Kidney epithelial cell (primary cell): ENCODE measurements at regions not wholly inside any gene's neighbourhood (a gene's known extent, or its start where the extent isn't known, plus 50 kb on each side); places are given as distances from the start of the nearest gene placed in this dataset.

ENCODE experiments used
- DNase-seq: peaks from one replicate; pipeline ENCODE4 v3.0.0-alpha.2; 2010; ENCODE audit warnings: low read depth
- H3K27me3 ChIP-seq: 2 replicates; pipeline ENCODE4 v1.6.0; 2011; ENCODE audit warnings: low read length; ENCODE audit not compliant: control insufficient read depth, insufficient read depth
- H3K36me3 ChIP-seq: 2 replicates; pipeline ENCODE4 v1.5.1; 2011; ENCODE audit warnings: low read length; ENCODE audit not compliant: control insufficient read depth, insufficient read depth
- H3K4me3 ChIP-seq: 2 replicates; pipeline ENCODE4 v1.5.1; 2011; ENCODE audit warnings: low read depth, mild to moderate bottlenecking, control low read depth, low read length
- TF ChIP-seq, protein P1 (sequence below): IDR thresholded peaks from 2 replicates; pipeline ENCODE4 v1.5.1; 2011; ENCODE audit warnings: mild to moderate bottlenecking, moderate library complexity, low read length, control low read depth, inconsistent platforms; ENCODE audit not compliant: insufficient read depth, poor library complexity, severe bottlenecking

DNA sequence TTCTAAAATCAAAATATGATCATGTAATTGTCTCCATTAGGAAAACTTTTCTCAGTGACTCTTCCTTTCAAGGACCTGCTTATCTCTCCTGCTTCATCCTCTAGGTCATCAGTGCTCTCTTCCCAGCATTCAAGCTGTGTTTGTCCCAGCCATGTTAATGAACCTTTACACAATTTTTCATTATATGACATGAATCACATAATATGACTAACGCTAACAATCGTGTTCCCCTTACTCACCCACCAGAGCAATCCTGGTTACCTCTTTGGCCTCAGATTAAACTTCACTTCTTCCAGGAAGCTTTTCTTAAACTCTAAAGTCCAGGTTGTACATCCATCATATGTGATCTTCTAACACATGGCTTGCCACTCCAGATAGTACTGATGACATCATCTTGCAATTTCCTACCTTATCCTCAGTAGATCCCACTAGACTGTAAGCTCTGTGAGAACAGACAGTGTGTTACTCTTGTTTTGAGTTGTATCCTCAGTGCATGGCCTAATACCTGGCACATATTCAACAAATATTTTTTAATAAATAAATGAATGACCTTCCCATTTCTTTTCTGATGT is 882.9 kb upstream of the ZEB2 start:
- H3K4me3 ChIP-seq: no peak overlapping the region
- H3K27me3 ChIP-seq: no peaks in the 10 kb centered on the region
- TF ChIP-seq, protein P1, sequence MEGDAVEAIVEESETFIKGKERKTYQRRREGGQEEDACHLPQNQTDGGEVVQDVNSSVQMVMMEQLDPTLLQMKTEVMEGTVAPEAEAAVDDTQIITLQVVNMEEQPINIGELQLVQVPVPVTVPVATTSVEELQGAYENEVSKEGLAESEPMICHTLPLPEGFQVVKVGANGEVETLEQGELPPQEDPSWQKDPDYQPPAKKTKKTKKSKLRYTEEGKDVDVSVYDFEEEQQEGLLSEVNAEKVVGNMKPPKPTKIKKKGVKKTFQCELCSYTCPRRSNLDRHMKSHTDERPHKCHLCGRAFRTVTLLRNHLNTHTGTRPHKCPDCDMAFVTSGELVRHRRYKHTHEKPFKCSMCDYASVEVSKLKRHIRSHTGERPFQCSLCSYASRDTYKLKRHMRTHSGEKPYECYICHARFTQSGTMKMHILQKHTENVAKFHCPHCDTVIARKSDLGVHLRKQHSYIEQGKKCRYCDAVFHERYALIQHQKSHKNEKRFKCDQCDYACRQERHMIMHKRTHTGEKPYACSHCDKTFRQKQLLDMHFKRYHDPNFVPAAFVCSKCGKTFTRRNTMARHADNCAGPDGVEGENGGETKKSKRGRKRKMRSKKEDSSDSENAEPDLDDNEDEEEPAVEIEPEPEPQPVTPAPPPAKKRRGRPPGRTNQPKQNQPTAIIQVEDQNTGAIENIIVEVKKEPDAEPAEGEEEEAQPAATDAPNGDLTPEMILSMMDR: no peak
- no peak for DNase-seq
- H3K36me3 ChIP-seq: no peaks in the 10 kb centered on the region

- H3K27me3 ChIP-seq: no peaks in the 10 kb centered on the region
- H3K4me3 ChIP-seq: no peak overlapping the region
- no peak for DNase-seq
- TF ChIP-seq, protein P1: no peak
- H3K36me3 ChIP-seq: no peaks in the 10 kb centered on the region
Measured at GRCh38 chr2:145399131-145399530, 879.2 kb upstream of the ZEB2 start.

GRCh38 chr2:145394181-145394580 is 874.3 kb upstream of the ZEB2 start:
- DNase-seq: no peak
- no peaks in the 10 kb centered on the region for H3K27me3 ChIP-seq
- TF ChIP-seq, protein P1: no peak
- no peak overlapping the region for H3K4me3 ChIP-seq
- H3K36me3 ChIP-seq: no peaks in the 10 kb centered on the region

GRCh38 chr2:145386973-145387372 is 867.1 kb upstream of the ZEB2 start:
- Histone ChIP-seq H3K27me3 (no peaks in the 10 kb centered on the region), H3K4me3 (no peak overlapping the region), H3K36me3 (no peaks in the 10 kb centered on the region)
- no peak for DNase-seq
- TF ChIP-seq, protein P1: no peak

- DNase-seq: no peak
- Histone ChIP-seq H3K4me3 (no peak overlapping the region), H3K27me3 (no peaks in the 10 kb centered on the region), H3K36me3 (no peaks in the 10 kb centered on the region)
- TF ChIP-seq, protein P1: no peak
Measured at GRCh38 chr2:145383961-145384360, 864.0 kb upstream of the ZEB2 start.

DNA sequence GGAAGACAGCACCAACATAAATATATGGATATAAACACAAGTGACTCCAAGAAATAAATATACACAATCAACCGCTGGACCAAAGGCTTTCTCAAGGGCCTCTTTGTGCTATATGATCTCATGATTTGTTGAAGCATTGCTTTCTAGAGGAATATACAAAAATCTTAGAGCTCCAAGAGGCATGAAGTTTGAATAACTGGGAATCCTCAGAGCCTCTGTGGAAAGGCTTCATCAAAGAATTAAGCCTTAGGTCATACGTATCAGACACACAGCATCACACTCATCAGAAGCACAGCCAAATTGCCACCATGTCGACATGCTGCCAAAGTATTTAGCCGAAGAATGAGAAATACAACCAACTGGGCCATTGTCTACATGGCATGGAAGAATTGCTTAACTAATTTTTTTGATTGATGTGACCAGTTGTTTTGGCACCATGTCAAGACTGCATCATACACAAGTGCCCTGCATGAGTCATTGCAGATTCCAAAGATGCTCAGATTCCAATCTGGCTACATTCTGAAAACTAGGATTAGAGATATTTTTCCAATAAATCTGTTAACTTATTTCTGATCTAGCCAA is 860.6 kb upstream of the ZEB2 start:
- Histone ChIP-seq H3K36me3 (no peaks in the 10 kb centered on the region), H3K4me3 (no peak overlapping the region), H3K27me3 (no peaks in the 10 kb centered on the region)
- TF ChIP-seq, protein P1: no peak
- DNase-seq: peak; percentile 38
